CD14-positive monocyte (primary cell): ENCODE measurements at regions not wholly inside any gene's neighbourhood (a gene's known extent, or its start where the extent isn't known, plus 50 kb on each side); places are given as distances from the start of the nearest gene placed in this dataset.

Experiments used
- DNase-seq, 3 donors: peaks; one replicate each; pipeline ENCODE4 v3.0.0-alpha.2; 2011 to 2022
- H2AFZ ChIP-seq: 2 replicates; pipeline ENCODE4 v1.6.0; 2012; ENCODE audit warnings: mild to moderate bottlenecking, low read depth, low read length, inconsistent platforms; ENCODE audit not compliant: insufficient read depth, poor library complexity, severe bottlenecking
- H3K27ac ChIP-seq, 2 donors: 1 replicate in 1 of 2; 2 replicates in 1 of 2; pipeline ENCODE4 v1.5.1; 2012 to 2013; ENCODE audit warnings: low read length in 2 of 2, control low read depth in 1 of 2, inconsistent platforms in 1 of 2, low read depth in 1 of 2, mild to moderate bottlenecking in 1 of 2
- H3K27me3 ChIP-seq, 2 donors: one replicate each; pipeline versions ENCODE4 v1.6.0 to v1.6.1; 2011 to 2013; ENCODE audit warnings: low read length in 2 of 2; ENCODE audit not compliant: control insufficient read depth in 2 of 2, insufficient read depth in 2 of 2
- H3K36me3 ChIP-seq, 2 donors: replicated peaks in 1 of 2; 1 replicate in 1 of 2; 2 replicates in 1 of 2; pipeline versions ENCODE4 v1.5.1 to v1.6.1; 2012 to 2013; ENCODE audit warnings: low read length in 2 of 2, control low read depth in 1 of 2, inconsistent platforms in 1 of 2, mild to moderate bottlenecking in 1 of 2; ENCODE audit not compliant: insufficient read depth in 2 of 2, control insufficient read depth in 1 of 2
- H3K4me1 ChIP-seq, 2 donors: 1 replicate in 1 of 2; 2 replicates in 1 of 2; pipeline versions ENCODE4 v1.5.1 to v1.6.1; 2012 to 2013; ENCODE audit warnings: low read length in 2 of 2, control low read depth in 1 of 2, inconsistent platforms in 1 of 2, mild to moderate bottlenecking in 1 of 2, moderate library complexity in 1 of 2; ENCODE audit not compliant: insufficient read depth in 2 of 2, control insufficient read depth in 1 of 2
- H3K4me2 ChIP-seq: replicated peaks from 2 replicates; pipeline ENCODE3; 2012; ENCODE audit warnings: low read length, moderate library complexity, mild to moderate bottlenecking; ENCODE audit not compliant: poor library complexity, severe bottlenecking; ENCODE audit errors: extremely low read depth
- H3K4me3 ChIP-seq, 3 experiments: fragments of 200-600 bp in 1 of 3; sonication (generic) in 1 of 3; replicated peaks in 1 of 3; 1 replicate in 2 of 3; 2 replicates in 1 of 3; pipeline ENCODE4 v1.5.1; 2011 to 2013; ENCODE audit warnings: low read length in 3 of 3, mild to moderate bottlenecking in 3 of 3, control low read depth in 2 of 3, low read depth in 2 of 3, inconsistent platforms in 1 of 3, moderate library complexity in 1 of 3
- H3K79me2 ChIP-seq: 2 replicates; pipeline ENCODE4 v1.6.0; 2012; ENCODE audit warnings: mild to moderate bottlenecking, control low read depth, inconsistent platforms, low read length, moderate library complexity; ENCODE audit not compliant: insufficient read depth
- H3K9ac ChIP-seq: 2 replicates; pipeline ENCODE4 v1.6.0; 2017; ENCODE audit warnings: low read length, mild to moderate bottlenecking; ENCODE audit not compliant: insufficient read depth, poor library complexity, severe bottlenecking
- H3K9me3 ChIP-seq, 2 donors: replicated peaks in 1 of 2; 1 replicate in 1 of 2; 2 replicates in 1 of 2; pipeline versions ENCODE4 v1.5.1 to v1.6.1; 2012 to 2013; ENCODE audit warnings: low read length in 2 of 2, control low read depth in 1 of 2; ENCODE audit not compliant: control insufficient read depth in 1 of 2, insufficient read depth in 1 of 2
- H4K20me1 ChIP-seq: 2 replicates; pipeline ENCODE4 v1.6.0; 2012; ENCODE audit warnings: mild to moderate bottlenecking, low read length, control low read depth, moderate library complexity; ENCODE audit not compliant: insufficient read depth
- H3K27ac Mint-ChIP-seq, 7 donors: one replicate each; pipeline ENCODE4 v1.8.0; 2020; ENCODE audit warnings: mild to moderate bottlenecking in 7 of 7, mixed read lengths in 7 of 7, moderate library complexity in 6 of 7, inconsistent platforms in 2 of 7
- H3K27me3 Mint-ChIP-seq, 3 donors: one replicate each; pipeline ENCODE4 v1.8.0; 2021 to 2022; ENCODE audit warnings: low read depth in 3 of 3, mild to moderate bottlenecking in 3 of 3, mixed read lengths in 3 of 3, moderate library complexity in 3 of 3, inconsistent platforms in 1 of 3
- H3K36me3 Mint-ChIP-seq, 2 donors: one replicate each; pipeline ENCODE4 v1.8.0; 2020; ENCODE audit warnings: mixed read lengths in 2 of 2, inconsistent platforms in 1 of 2, mild to moderate bottlenecking in 1 of 2
- H3K4me1 Mint-ChIP-seq: one replicate; pipeline ENCODE4 v1.8.0; 2020; ENCODE audit warnings: mild to moderate bottlenecking, mixed read lengths
- H3K4me3 Mint-ChIP-seq, 2 donors: one replicate each; pipeline ENCODE4 v1.8.0; 2020; ENCODE audit warnings: mild to moderate bottlenecking in 2 of 2, mixed read lengths in 2 of 2, moderate library complexity in 1 of 2
- H3K9me3 Mint-ChIP-seq, 7 donors: one replicate each; pipeline ENCODE4 v1.8.0; 2020 to 2022; ENCODE audit warnings: mixed read lengths in 7 of 7, mild to moderate bottlenecking in 6 of 7, moderate library complexity in 6 of 7, inconsistent platforms in 2 of 7
- CTCF ChIP-seq: fragments of 200-600 bp; IDR thresholded peaks from one replicate; pipeline ENCODE4 v1.8.0; 2022; ENCODE audit warnings: antibody characterized with exemption, mild to moderate bottlenecking
- WGBS: methylation state at CpG from one replicate; pipeline ENCODE4 v1.1.5; 2013; ENCODE audit warnings: missing lambda C conversion rate; ENCODE audit not compliant: insufficient coverage; 5-methylcytosine and 5-hydroxymethylcytosine counted together
- intact Hi-C, 2 donors: fragments of 100-400 bp; cut with micrococcal nuclease; formaldehyde crosslinking; loops; one replicate each; pipeline versions ENCODE4 v1.15.0 to v1.15.1; 2023

- DNase-seq, result no peak
- H3K36me3 Mint-ChIP-seq, result no peaks in the 10 kb centered on the region
- no peaks in the 10 kb centered on the region for H3K79me2 ChIP-seq
- no peaks in the 10 kb centered on the region for H3K27me3 ChIP-seq
- H3K4me3 Mint-ChIP-seq, result no peak overlapping the region
- H3K9ac ChIP-seq, result no peak overlapping the region
- peaks cover 12% of the 10 kb centered on the region in 2 donors for H3K9me3 ChIP-seq
- intact Hi-C loops, result no loop called here
- H3K27ac ChIP-seq, result no peak overlapping the region
- peaks cover 0 to 1% (median 0%) of the 10 kb centered on the region in 3 donors for H3K27me3 Mint-ChIP-seq
- no peaks in the 10 kb centered on the region for H4K20me1 ChIP-seq
- H3K9me3 Mint-ChIP-seq, result peaks cover 0 to 18% (median 3%) of the 10 kb centered on the region in 7 donors
- WGBS, result 70% methylated on average over 1 of the region's 2 CpGs
- no peak overlapping the region for H2AFZ ChIP-seq
- no peaks in the 10 kb centered on the region for H3K4me1 ChIP-seq
- H3K36me3 ChIP-seq, result no peaks in the 10 kb centered on the region
- H3K4me1 Mint-ChIP-seq, result no peaks in the 10 kb centered on the region
- H3K4me3 ChIP-seq, result no peak overlapping the region
- no peak for TF ChIP-seq CTCF
- no peak overlapping the region for H3K27ac Mint-ChIP-seq
- no peak overlapping the region for H3K4me2 ChIP-seq
Observed at GRCh38 chr18:30134020-30134419, 908.5 kb downstream of the DSC3 start.

GRCh38 chr18:30132959-30133358 is 909.6 kb downstream of the DSC3 start:
- no peak overlapping the region for H3K4me3 ChIP-seq
- H3K9ac ChIP-seq, result no peak overlapping the region
- H3K36me3 ChIP-seq, result no peaks in the 10 kb centered on the region
- Mint-ChIP-seq H3K27me3 (peaks cover 0 to 1% (median 0%) of the 10 kb centered on the region in 3 donors), H3K27ac (no peak overlapping the region), H3K36me3 (no peaks in the 10 kb centered on the region), H3K9me3 (peaks cover 0 to 15% (median 3%) of the 10 kb centered on the region in 7 donors), H3K4me1 (no peaks in the 10 kb centered on the region), H3K4me3 (no peak overlapping the region)
- WGBS, result no CpG with 5 or more reads among the region's 1 CpG
- no peak for TF ChIP-seq CTCF
- H2AFZ ChIP-seq, result no peak overlapping the region
- no peaks in the 10 kb centered on the region for H3K4me1 ChIP-seq
- intact Hi-C loops, result no loop called here
- H3K4me2 ChIP-seq, result no peak overlapping the region
- no peak for DNase-seq
- no peaks in the 10 kb centered on the region for H3K27me3 ChIP-seq
- no peaks in the 10 kb centered on the region for H3K79me2 ChIP-seq
- no peaks in the 10 kb centered on the region for H4K20me1 ChIP-seq
- H3K27ac ChIP-seq, result no peak overlapping the region
- peaks cover 10 to 12% of the 10 kb centered on the region in 2 donors for H3K9me3 ChIP-seq
